ENCODE measurements at regions not wholly inside any gene's neighbourhood (a gene's known extent, or its start where the extent isn't known, plus 50 kb on each side); places are given as distances from the start of the nearest gene placed in this dataset.
A peak's percentile ranks its signal among the peaks of the same experiment; 100 is the strongest.

DNA sequence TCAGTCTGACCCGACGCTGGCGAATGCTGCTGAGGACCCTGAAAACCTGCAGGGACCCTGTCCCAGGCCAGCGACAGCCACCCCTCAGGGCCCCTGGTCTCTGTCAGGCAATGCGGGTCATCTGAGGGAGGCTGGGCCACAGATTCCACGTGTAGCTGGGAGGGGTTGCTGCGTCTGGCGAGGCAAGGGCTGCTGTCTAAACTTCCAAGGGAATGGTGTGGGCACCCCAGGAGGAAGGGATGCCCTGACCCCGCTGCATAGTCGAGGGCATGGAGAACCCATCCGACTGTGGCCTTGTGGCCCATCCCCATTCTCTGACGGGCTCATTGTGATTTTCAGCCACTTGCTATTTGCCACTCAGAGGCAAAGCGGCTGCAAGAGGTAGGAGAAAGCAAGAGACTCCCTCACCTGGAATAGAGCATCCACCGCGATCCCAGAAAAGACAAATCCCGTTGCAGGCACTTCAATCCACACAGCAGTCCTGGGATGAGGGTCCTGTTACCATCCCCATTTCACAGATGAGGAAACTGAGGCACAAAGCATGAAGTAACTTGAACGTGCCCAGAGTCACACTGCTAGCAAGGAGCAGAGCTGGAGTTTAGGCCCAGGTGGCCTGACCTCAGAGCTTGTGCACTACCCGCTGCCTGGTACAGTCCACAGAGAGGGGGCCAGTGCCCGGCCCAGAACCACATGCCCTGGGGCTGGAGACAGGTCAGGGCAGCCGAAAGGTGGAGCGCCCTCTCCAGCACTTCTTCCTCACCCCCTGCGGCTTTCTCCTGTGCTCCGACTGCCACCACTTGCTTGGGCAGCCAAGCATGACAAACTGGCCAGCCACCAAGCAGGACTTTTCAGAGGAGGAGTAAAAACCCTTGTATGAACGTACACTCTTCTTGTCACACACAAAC lies 163.8 kb upstream of the KLF14 start:
- Histone ChIP-seq H3K4me1 (ENCODE audit: insufficient read depth, low read length) (peaks cover 40% of the 10 kb centered on the region), H3K79me2 (ENCODE audit: insufficient read depth, low read length) (peaks cover 96% of the 10 kb centered on the region), H2AFZ (ENCODE audit: low read depth, low read length) (no peak overlapping the region), H3K27me3 (ENCODE audit: insufficient read depth, low read length, poor library complexity) (no peaks in the 10 kb centered on the region), H3K9ac (ENCODE audit: low read depth, low read length) (no peak overlapping the region), H3K27ac (ENCODE audit: low read length) (peak overlapping the region; percentile 44), H3K9me3 (ENCODE audit: insufficient read depth, low read length, severe bottlenecking) (no peaks in the 10 kb centered on the region), H4K20me1 (ENCODE audit: insufficient read depth, low read length) (peaks cover 83% of the 10 kb centered on the region), H3K36me3 (ENCODE audit: insufficient read depth, low read length) (peaks cover 86% of the 10 kb centered on the region), H3K4me3 (ENCODE audit: low read depth in 1 of 2, low read length in 2 of 2) (no peak overlapping the region), H3K4me2 (ENCODE audit: insufficient read depth, low read length) (no peak overlapping the region)
- ATAC-seq (ENCODE audit: insufficient read depth, low read depth) (no peak), DNase-seq (no peak)
- TF ChIP-seq, protein P1, sequence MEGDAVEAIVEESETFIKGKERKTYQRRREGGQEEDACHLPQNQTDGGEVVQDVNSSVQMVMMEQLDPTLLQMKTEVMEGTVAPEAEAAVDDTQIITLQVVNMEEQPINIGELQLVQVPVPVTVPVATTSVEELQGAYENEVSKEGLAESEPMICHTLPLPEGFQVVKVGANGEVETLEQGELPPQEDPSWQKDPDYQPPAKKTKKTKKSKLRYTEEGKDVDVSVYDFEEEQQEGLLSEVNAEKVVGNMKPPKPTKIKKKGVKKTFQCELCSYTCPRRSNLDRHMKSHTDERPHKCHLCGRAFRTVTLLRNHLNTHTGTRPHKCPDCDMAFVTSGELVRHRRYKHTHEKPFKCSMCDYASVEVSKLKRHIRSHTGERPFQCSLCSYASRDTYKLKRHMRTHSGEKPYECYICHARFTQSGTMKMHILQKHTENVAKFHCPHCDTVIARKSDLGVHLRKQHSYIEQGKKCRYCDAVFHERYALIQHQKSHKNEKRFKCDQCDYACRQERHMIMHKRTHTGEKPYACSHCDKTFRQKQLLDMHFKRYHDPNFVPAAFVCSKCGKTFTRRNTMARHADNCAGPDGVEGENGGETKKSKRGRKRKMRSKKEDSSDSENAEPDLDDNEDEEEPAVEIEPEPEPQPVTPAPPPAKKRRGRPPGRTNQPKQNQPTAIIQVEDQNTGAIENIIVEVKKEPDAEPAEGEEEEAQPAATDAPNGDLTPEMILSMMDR (IDR thresholded peaks at IDR 0.05; ENCODE audit: borderline replicate concordance, extremely low read depth, low read length, poor library complexity, severe bottlenecking): no peak
- no peak for TF ChIP-seq EZH2 (IDR thresholded peaks at IDR 0.05; ENCODE audit: borderline replicate concordance, low read depth, low read length, severe bottlenecking)

DNA sequence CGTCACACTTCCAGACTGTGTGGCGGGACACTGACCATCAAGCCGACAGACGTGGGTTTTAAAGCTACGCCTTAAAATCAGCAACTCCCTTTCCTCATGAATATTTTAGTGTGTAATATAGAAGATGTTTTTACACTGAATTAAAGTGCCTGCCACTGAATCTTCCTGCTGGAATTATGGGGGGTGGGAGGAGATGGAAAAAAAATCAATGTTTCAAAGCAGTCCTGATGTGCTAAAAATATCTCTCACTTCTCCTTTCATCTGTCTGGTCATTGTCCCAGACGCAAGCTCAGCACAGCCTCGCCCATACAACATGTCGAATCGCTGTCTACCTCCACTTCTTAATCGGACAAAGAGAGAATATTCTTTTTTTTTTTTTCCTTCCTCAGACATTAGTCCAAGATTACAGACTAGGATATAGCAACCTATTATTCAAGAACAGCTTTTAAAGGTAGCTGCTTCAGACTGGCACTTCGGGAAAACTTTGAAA lies 165.1 kb upstream of the KLF14 start:
- Histone ChIP-seq H3K9me3 (ENCODE audit: insufficient read depth, low read length, severe bottlenecking) (no peaks in the 10 kb centered on the region), H2AFZ (ENCODE audit: low read depth, low read length) (no peak overlapping the region), H3K4me1 (ENCODE audit: insufficient read depth, low read length) (peaks cover 39% of the 10 kb centered on the region), H3K4me3 (ENCODE audit: low read depth in 1 of 2, low read length in 2 of 2) (no peak overlapping the region), H3K27me3 (ENCODE audit: insufficient read depth, low read length, poor library complexity) (no peaks in the 10 kb centered on the region), H4K20me1 (ENCODE audit: insufficient read depth, low read length) (peaks cover 84% of the 10 kb centered on the region), H3K79me2 (ENCODE audit: insufficient read depth, low read length) (peaks cover 98% of the 10 kb centered on the region), H3K36me3 (ENCODE audit: insufficient read depth, low read length) (peaks cover 93% of the 10 kb centered on the region), H3K4me2 (ENCODE audit: insufficient read depth, low read length) (no peak overlapping the region), H3K9ac (ENCODE audit: low read depth, low read length) (no peak overlapping the region), H3K27ac (ENCODE audit: low read length) (no peak overlapping the region)
- no peak for ATAC-seq (ENCODE audit: insufficient read depth, low read depth)
- no peak for DNase-seq
- TF ChIP-seq, protein P1 (IDR thresholded peaks at IDR 0.05; ENCODE audit: borderline replicate concordance, extremely low read depth, low read length, poor library complexity, severe bottlenecking): no peak
- TF ChIP-seq EZH2 (IDR thresholded peaks at IDR 0.05; ENCODE audit: borderline replicate concordance, low read depth, low read length, severe bottlenecking): no peak

DNA sequence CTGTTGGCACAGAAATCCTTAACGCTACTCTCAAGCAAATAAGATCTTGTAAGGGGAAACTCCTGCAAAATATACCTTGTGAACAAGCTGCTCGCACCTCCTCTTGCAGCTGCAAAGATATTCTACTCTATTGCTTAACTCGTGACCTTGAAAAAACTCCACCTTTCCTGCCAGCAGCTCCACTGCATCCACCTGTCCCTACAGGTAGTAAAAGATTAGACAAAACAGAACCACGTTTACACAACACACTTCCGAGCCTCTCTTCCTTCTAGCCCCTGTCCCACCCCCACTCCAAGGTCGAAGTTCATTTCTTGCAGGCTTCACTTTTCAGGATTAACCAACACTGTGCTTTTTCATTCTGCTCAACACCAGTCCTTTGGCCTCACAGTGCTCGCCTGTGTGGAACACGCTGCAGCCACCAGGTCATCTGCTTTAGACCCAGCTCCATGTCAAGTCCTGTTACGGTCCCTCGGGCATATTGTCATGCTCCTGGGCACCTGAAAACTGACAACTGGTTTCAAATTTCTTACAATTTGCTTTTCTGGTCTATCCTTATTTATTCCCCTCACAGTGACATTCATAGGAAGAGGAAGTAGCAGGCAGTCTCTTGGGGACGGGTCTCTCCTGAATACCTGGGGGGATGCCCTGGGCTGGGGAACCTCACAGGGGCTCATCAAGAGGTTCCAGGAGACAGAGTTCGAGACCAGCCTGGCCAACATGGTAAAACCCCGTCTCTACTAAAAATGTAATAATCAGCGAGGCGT lies 165.8 kb upstream of the KLF14 start:
- peaks cover 98% of the 10 kb centered on the region for H3K79me2 ChIP-seq (ENCODE audit: insufficient read depth, low read length)
- no peak for ATAC-seq (ENCODE audit: insufficient read depth, low read depth)

More for the DNA sequence above, 165.8 kb upstream of the KLF14 start:
- no peak overlapping the region for H3K4me3 ChIP-seq (ENCODE audit: low read depth in 1 of 2, low read length in 2 of 2)
- H3K4me2 ChIP-seq (ENCODE audit: insufficient read depth, low read length): no peak overlapping the region
- H3K36me3 ChIP-seq (ENCODE audit: insufficient read depth, low read length): peaks cover 88% of the 10 kb centered on the region
- no peak overlapping the region for H3K27ac ChIP-seq (ENCODE audit: low read length)
- H4K20me1 ChIP-seq (ENCODE audit: insufficient read depth, low read length): peaks cover 80% of the 10 kb centered on the region
- DNase-seq: no peak
- H2AFZ ChIP-seq (ENCODE audit: low read depth, low read length): no peak overlapping the region
- H3K9me3 ChIP-seq (ENCODE audit: insufficient read depth, low read length, severe bottlenecking): no peaks in the 10 kb centered on the region
- H3K27me3 ChIP-seq (ENCODE audit: insufficient read depth, low read length, poor library complexity): no peaks in the 10 kb centered on the region
- no peak overlapping the region for H3K9ac ChIP-seq (ENCODE audit: low read depth, low read length)
- no peak for TF ChIP-seq EZH2 (IDR thresholded peaks at IDR 0.05; ENCODE audit: borderline replicate concordance, low read depth, low read length, severe bottlenecking)
- TF ChIP-seq, protein P1 (IDR thresholded peaks at IDR 0.05; ENCODE audit: borderline replicate concordance, extremely low read depth, low read length, poor library complexity, severe bottlenecking): no peak
- H3K4me1 ChIP-seq (ENCODE audit: insufficient read depth, low read length): peaks cover 32% of the 10 kb centered on the region
